Epidermal melanocyte (primary cell): ENCODE measurements at regions not wholly inside any gene's neighbourhood (a gene's known extent, or its start where the extent isn't known, plus 50 kb on each side); places are given as distances from the start of the nearest gene placed in this dataset.
"Not testable (repeated sequence)": the region's sequence is repeated elsewhere in the genome, so short reads cannot be mapped to it uniquely, and the experiment has no call there.

ENCODE experiments used
- DNase-seq: peaks from one replicate; pipeline ENCODE4 v3.0.0; 2011; ENCODE audit warnings: low spot score; ENCODE audit not compliant: insufficient read length

DNA sequence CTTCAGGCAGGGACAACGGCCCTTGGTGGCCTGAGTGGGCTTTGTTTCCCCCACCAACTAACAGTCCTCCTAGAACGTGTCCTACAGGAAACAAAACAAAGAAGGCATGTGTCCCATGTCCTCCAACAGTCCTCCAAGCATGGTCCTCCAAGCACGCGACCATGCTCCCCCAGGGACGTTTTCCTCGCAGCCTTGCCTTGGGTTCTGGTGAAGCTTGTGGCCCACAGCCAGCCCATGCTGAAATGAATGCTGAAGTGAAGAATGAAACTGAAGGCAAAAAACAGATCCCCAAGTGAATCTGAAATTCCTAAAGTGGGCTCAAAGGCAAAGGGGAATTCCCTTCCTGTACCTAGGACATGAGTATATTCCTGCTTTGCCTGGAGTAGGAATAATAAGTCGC, 176.6 kb downstream of the JCAD start:
- no peak for DNase-seq

DNA sequence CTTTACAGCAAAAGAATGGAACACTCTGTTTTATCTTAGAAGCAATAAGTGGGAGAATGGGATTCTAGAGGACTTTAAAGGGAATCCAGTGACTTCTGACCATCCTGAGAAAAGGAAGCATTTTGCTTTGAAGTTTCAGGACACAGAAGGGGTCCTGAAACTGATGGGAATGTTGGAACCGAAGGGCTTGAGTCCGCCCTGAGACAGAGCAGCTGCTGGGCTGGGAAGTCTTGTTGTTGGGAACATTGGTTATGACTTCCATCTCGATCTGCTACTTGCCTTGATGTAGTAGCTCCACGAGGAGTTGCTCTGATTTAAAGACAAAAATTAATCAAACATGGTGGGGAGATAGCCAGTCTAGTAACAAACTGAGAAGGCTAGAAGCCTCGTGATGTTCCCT, 177.6 kb downstream of the JCAD start:
- no peak for DNase-seq

DNA sequence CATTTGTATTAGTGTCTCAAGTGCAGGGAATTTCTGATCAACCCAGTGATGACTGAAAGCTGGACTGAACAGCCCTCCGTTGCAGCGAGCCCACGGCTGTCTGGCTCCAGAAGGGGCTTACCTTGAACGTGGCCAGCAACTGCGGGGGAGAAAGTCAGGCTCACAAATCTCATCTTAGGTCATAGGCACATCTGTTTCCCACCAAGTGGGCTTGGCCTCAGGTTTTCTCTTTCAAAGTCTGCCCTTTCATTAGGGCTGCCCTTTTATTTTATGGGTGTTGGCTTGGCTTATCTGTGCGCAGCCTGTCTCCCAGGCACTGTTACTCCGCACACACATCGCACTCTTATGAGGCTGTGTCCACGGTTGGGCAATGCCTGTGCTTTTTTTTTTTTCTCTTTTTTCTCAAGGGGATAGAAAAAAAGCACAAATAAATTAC, 178.0 kb downstream of the JCAD start:
- DNase-seq, result no peak

DNA sequence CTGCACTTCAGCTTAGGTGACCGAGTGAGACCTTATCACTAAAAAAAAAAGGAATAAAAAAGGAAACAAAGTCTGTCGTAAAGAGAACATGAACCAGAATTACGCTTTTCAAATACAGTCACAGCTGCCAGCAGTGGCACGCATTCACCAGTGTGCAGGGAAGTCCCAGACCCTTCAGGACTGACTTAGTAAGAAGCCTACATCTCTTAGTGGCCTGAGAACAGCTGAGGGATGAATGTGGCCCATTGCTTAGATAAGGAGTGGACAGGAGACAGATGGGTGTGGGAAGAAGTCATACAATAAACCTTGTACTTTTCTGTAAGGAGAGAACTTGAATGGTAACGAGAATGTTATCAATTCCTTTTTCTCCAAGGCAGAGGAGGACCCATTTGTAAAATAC, 178.5 kb downstream of the JCAD start:
- DNase-seq, result no peak

DNA sequence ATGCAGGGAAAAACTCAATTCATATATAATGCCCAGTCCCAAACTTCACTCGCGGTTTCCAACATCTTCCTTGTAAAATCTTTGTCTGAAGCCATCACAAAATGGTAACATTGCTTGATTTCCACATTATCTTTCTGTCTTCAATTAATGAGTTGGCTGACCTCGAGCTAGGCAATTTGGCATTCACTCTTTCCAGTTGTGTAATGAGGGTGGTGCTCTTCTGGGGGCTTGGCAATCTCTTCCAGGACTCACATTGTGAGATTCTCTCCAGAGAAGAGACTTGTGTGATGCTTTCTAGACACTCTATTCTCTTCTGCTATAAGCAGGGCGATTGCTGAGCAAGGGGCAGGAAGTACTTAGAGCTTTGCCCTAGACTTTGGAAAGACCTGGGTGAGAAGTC, 179.5 kb downstream of the JCAD start:
- no peak for DNase-seq

DNA sequence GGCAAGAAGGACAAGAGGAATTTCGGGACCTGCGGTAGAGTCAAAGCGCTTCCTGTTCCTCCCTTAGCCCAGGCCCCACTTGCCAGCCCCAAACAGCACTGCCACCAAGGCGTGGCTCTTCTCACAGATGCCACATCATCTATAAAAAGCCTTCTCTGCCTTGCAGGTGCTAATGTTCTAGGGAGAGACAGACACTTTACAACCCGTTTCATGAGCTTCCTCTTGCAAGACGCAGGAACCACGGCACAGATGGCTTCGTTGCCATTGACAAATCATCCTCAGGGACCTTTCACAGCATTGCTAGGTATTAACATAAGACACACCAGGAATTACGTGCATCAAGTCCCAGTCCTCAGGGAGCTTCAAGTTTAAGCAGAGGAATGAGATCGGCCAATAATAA, 180.9 kb downstream of the JCAD start:
- no peak for DNase-seq

DNA sequence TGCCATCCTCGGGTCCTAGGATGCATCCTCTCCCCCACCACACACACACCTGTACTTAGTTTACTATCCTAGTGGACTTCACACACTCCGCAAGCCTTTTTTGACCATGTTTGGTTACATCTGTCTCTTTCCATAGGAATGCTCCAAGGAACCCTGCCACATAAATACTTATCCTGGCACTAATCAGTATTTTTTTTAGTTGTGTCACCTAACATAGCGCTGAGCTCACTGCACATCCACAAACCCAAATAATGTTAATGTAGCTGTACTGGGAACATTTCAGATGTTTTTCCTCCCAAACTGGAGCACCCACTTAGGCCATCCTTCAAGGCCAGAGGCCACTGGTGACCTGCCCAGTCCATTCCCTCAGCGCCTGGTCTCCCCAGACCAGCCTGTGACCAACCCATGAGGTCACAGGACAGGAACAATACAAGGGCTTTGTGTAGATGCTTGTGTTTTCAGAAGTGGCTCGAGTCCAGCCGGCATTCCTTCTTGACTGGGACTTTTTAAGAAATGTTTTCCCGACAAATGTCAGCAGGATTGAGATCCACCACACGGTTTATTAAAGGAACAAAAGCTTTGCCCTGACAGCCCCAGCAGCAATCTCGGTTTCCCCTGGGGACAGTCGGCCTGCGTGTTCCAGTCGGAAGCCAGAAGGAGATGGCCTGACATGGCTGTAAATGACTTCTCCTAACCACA, 181.4 kb downstream of the JCAD start:
- DNase-seq, result no peak

DNA sequence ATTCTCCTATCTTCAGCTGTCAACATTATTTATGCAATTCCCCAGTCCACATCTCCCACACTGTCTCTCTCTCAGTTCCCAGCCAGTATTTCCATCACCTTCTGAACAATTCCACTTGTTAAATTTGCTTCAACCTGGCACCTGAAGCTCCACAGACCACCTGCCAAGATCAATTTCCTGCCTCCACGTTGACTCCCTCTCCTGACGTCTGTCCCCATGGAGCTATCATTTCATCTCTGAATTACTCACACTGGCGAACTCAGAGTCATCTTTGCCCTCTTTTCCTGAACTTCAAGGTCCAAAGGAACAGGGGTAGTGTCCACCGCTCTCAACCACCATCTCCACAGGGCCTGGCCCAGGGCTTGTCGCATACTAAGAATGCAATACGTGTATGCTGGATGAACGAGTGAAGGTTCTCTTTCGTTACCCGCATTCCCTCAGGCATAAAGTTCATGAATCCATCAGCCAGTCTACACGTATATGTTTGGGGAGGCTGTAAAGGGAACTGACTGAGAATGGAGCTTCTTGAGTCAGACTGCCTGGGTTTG, 183.3 kb downstream of the JCAD start:
- no peak for DNase-seq

DNA sequence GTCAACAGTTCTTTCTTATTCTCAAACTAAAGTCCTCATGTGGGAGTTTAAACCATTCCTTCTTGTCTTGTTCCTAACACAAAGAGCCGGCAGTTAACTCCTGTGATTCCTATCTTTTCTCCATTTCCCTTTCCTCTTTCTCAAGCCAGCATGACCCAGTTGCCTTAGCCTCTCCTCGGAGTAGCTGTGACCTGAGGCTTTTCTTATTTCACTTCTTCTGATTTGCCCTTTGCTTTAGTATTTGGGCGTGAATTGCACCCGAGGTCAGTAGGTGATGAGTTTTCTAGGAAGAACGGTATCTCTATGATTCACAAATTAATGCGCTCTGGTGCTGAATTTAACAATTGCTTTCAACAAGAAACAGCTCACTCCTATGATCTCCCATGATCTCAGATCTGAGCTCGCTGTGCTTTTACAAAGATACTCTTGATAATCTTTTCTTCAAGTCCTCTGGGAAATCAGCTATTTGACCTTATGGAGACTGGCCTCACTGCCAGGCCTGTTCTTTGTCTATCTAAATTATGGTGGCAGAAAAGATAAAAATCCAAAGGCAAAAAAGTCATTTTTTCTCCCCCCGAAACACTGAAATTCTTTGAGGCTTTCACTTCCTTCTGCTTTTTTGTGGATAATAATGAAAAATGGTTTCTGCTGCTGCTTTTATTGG, 184.6 kb downstream of the JCAD start:
- DNase-seq, result no peak

DNA sequence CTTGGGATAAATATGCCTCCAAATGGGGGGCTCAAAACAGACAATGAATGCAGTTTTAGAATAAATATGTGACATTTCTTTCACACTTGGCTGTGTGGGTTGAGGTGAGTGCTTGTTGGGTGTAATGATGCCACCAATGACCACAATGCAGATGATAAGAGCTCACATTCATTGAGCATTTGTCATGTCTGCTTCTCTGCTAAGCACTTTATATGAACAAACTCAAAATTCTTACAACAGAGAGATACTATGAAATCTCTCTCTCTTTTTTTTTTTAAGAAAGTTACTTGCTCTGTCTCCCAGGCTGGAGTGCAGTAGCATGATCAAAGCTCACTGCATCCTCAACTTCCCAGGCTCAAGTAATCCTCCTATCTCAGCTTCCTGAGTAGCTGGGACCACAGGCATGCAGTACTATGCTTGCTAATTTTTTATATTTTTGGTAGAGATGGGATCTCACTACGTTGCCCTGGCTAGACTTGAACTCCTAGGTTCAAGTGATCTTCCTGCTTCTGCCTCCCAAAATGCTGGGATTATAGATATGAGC, 185.4 kb downstream of the JCAD start:
- no peak for DNase-seq

DNA sequence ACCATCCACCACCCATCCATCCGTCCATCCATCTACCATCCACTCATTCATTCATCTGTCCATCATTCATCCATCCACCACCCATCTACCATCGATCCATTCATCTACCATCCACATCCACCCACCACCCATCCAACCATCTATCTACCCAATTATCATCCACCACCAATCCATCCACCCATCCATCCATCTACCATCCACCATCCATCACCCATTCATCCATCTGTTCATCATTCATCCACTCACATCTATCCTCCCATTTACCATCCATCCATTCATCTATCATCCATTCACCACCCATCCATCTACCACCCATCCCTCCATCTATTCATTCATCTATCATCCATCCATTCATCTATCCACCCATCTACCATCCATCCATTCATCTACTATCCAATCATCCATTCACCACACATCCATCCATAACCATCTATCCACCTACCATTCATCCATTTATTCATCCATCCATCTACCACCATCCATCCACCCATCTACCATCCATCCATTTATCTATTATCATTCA, 188.8 kb downstream of the JCAD start:
- no peak for DNase-seq

DNA sequence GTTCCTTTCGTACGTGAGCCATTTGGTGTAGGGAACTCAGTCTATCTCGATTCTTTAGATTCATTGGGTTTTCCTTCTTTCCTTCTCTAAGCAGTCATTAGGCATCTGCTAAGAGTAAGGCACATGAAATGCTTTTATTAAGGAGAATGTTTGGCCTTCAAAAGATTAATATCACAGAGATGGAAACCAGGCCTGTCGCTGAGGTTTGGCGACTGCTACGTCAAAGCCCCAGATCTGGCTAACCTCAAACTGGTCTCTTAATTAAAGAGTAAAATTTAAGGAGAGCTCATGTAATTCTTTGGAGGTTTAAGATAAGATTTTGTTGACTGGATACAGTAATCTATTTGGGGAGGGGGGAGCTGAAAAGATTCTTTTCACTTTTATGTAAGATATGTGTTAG, 189.8 kb downstream of the JCAD start:
- no peak for DNase-seq

DNA sequence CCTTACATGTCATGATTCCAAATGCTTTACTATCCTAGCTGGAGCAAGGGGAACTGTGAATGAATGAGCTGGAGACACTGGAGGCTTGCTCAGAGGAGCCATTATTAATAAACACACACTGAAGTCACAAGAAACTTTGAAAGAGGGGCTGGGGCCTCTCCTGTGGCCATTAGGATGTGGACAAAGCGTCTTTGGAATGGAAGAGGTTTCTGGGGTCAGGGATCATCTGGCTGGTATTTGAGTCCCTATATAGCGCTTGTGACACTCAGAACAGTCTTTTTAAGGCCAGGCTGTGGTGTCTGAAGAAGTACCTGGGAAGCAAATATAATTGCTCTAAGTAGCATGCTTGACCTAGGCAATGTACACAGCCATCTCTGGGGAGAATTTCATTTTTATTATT, 193.0 kb downstream of the JCAD start:
- no peak for DNase-seq

DNA sequence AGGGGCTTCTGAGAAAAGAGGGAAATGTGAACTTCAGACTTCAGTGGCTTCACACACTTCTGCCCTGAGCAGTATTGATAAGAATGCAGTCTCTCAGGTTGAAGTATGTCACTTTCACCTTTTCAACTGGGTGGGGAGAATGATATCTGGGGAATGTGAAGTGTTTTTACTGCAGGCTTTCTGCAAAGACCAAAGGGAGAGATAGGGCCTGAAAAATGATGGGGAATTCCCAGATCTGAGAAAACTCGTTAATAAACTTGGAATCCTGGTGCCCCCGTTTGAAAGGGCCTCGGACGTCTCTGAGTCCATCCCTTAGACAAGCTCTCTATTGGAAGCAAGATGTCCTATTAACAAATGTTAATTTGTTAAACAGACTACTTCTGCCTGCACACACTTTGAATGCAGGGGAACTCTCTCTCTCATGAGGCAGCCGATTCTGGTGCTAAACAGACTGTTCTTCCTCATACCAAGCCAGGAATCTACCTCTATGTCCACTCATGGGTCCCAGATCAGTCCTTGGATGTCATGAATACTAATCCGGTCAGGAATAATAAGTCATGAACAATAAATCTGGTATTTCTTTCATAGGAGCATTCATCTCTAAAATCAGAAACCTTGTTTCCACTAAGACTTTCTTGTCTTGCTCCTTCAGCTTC, 193.6 kb downstream of the JCAD start:
- no peak for DNase-seq

DNA sequence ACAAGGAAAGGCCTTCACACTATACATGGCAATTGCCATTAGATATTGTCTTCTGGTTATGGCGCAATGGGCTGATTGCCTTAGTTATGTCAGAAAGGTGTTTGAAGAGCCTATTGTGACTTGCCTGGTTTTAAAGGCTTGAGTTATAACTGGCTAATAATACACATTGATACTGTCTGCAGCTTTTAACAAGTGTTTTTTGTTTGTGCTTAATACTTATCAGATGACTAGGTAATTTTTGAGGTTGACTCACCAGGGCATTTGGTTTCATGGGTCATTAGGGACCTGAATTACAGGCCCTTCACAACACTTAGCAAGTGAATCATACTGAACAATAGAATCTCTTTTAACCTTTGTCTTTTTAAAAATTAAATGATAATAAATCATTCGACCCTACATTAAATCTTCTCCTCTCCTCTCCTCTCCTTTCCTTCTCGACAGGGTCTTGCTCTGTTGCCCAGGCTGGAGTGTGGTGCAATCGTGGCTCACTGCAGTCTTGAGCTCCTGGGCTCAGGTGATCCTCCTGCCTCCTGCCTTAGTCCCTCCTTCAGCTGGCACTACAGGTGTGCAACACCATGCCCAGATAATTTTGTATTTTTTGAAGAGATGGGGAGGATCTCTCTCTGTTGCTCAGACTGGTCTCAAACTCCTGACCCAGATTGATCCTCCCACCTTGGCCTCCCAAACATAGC, 196.3 kb downstream of the JCAD start:
- peak; percentile 54 for DNase-seq

DNA sequence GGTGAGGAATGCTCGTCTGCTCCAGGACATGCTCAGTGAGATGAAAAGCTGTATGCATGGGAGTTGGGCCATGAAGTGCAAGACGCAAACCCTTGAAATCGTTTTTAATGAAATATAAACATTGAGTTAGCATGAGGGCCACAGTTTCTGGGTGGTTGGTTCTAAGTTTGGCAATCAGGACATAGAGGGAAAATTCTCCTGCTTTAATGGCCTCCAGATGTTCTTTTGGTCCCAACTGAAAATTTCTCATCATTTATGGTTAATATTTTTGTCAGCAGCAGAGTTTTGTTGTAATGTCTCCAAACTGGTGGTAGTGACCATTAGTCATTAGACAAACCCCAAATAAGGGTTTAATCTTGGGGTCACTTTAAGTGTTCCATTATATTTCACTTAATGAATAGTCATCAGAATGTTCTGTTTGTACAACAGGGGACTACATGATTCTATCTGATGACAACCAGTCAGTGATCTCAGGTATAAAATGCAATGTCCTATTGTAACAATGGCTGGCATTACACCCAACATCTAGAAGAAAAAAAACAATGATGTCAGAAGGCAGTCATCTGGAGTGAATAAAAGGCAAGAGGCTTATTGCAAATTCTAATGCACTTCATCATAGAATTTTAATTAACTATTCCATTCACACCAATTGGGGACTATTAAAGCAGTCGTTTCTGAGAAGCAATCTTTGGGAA, 197.4 kb downstream of the JCAD start:
- DNase-seq, result peak; percentile 44

DNA sequence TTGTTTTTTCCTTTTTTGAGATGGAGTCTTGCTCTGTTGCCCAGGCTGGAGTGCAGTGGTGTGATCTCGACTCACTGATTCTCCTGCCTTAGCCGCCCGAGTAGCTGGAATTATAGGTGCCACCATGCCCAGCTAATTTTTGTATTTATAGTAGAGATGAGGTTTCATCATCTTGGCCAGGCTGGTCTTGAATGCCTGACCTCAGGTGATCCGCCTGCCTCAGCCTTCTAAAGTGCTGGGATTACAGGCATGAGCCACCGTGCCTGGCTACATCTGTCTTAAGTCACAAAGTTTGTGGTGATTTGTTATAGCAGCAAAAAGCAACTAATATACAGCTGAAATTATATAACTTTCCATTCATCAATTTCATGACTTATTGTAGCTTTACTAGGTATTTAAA, 198.2 kb downstream of the JCAD start:
- DNase-seq, result not testable (repeated sequence)

DNA sequence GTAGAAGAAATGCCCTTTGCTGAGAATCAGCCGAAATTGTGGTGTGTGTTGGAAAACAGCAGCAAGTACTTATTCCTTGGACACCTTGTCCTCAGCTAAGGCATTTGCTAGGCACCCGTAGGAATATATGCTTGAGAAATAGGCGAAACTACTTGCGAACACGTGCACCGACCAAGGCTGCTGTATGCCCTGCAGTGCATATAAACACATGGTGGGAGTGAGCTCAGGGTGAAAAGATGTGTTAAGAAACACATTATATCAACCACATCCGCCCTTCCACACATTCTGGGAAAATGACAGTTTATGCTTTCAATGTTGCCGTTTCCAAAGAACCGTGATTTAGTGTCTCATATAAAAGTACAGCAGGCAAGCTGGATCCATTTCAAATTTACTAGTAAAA, 199.2 kb downstream of the JCAD start:
- DNase-seq, result no peak

DNA sequence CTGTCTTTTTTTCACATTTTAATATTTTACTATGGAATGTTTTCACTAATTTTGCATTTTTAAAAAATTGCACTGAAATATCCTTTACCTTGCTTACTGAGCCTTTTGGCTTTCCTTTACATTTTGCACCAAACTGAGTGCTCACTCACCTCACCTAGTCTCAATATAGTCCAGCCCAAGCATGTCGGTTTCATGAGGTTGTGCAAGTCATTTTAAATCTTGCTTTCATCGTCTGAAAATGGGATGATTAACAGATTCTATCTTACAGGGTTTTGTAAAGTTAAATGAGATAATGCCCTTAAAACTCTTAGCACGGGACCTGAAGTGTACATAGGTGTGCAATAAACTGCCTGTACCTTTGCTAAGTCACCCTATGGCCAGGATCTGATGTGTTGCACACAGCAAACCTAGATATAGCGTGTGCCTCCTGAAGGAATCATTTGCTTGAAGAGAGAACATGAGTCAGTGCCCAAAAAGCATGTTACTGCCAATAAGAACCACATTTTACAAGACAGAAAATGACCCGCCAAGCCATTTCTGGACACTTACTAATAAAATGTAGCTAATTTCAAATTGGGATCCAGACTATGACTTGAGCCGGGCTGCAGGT, 199.8 kb downstream of the JCAD start:
- no peak for DNase-seq

DNA sequence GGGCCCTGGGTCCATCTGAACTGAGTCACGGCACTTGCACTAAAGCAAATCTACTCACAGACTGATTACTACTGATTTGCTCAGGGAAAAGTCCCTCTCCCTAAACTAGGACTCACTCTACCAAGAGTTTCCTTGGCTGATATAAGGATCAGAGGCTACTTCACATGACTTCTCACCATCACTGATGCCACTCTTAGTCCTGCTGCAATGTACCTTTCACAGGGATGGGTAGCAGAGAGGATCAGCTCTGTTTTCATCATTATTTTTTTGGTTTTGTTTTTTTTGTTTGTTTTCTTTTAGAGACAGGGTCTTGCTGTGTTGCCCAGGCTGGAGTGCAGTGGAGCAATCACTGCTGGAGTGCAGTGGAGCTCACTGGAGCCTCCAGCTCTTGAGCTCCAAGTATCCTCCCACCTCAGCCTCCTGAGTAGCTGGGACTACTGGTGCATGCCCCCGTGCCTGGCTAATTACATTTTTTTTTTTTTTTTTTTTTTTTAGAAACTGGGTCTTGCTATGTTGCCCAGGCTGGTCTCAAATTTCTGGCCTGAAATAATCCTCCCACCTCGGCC, 200.6 kb downstream of the JCAD start:
- no peak for DNase-seq
